GM12873 (cell line): ENCODE measurements at regions not wholly inside any gene's neighbourhood (a gene's known extent, or its start where the extent isn't known, plus 50 kb on each side); places are given as distances from the start of the nearest gene placed in this dataset.

Experiments
- TF ChIP-seq, protein P1 (sequence below): IDR thresholded peaks from 2 replicates; pipeline ENCODE4 v1.5.1; 2012; ENCODE audit warnings: low read depth, mild to moderate bottlenecking, moderate library complexity, low read length, control low read depth; ENCODE audit not compliant: insufficient read depth; ENCODE audit errors: missing control alignments

DNA sequence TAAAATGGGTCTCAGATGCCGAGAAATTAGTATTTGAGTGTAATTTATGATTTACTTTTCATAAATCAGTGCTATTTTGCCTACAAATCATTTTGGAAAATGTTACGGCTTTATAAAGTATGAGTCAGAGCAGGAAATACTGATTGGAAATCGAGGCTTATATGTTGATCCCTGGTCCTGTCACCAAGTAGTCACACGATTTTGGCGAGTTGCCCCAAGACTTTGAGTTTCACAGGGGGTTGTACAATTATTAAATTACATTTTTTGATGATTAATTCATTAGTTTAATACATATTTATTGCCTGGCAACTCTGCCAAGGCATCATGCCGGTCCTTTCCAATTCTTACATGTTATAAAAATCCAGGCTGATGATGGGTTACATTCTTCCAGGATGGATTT, 443.9 kb upstream of the KLF4 start:
- TF ChIP-seq, protein P1, sequence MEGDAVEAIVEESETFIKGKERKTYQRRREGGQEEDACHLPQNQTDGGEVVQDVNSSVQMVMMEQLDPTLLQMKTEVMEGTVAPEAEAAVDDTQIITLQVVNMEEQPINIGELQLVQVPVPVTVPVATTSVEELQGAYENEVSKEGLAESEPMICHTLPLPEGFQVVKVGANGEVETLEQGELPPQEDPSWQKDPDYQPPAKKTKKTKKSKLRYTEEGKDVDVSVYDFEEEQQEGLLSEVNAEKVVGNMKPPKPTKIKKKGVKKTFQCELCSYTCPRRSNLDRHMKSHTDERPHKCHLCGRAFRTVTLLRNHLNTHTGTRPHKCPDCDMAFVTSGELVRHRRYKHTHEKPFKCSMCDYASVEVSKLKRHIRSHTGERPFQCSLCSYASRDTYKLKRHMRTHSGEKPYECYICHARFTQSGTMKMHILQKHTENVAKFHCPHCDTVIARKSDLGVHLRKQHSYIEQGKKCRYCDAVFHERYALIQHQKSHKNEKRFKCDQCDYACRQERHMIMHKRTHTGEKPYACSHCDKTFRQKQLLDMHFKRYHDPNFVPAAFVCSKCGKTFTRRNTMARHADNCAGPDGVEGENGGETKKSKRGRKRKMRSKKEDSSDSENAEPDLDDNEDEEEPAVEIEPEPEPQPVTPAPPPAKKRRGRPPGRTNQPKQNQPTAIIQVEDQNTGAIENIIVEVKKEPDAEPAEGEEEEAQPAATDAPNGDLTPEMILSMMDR = no peak

DNA sequence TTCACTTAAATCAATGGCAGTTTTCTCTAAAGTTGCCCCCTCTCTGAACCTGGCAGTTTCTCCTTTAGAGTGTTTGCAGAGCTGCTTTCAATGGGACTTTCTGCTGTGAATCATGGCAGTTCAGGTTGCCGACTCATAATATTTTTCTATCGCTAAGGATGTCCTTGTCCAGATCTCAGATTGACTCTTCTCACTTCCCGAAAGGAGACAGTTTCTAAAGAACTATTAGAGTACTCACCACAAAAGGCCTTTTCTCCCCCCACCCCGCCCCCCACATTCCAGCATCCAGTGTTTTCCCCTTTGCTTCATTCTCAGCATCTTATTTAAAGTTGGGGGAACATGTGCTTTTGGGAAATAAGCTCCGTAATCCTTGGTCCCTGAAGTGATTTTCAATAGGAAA, 443.5 kb upstream of the KLF4 start:
- TF ChIP-seq, protein P1 = no peak

DNA sequence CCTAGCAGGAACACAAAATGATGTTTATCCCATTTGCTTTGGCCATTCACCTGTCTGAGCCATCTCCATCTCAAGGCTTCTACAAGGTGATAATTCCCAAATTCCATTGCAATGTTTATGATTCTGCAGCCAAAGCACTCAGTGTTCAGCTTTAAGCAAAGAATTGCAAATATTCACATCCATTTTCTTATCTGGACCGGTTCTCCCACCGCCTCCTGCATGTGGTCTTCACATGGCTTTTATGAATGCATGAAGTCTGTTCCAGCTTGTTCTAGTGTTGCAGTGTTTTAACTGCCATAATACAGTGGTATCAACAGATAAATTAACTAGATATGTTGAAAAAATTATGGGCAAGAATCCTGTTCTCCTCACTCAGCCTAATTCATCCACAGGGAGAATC, 443.0 kb upstream of the KLF4 start:
- TF ChIP-seq, protein P1 = no peak

DNA sequence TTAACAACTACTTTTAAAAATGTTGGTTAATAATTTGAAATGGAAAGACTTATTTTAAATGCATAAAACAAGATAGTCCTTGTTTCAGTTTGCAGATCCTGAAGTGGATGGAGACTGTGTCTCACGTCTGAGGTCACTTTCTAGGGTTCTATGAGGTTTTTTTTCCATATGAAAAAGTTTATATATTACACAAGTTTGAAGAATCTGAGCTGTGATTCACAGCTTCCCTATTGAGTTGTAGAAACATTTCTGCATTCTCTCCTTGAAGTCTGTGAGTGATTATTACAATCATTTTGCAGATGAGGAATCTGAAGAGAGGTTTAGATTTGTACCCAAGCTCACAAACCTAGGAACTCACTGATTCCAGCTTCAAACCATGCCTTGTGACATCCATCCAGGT, 442.5 kb upstream of the KLF4 start:
- TF ChIP-seq, protein P1 = no peak

DNA sequence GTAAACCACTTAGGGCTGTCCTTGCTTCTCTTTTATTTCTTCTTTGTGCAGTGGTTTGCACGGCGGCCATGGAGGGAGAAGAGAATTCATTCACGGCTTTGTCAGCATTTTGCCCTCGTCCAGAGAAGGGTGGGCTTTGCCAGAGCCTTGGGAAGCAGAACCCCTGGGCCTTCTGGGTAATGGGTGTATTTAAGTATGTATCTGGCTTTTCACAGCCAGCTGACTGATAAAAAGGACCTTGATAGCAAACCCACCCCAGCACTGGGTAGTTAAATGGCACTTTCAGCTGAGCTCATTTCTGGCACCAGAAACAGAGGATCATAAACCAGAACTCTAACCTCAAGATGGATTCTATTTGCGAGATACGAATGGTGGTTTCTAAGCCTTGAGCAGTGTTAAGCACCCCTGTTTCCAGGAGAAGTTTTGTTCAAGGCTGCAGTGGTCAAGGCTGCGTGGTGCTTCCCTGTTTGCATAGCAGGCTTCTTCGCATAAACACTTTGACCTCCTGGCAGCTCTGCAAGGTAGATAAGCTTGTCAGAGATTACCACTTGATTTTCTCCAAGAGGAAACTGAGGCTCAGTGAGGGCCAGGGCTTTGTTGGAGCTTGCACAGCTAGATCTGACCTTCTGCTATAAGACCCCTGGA, 441.6 kb upstream of the KLF4 start:
- TF ChIP-seq, protein P1 = no peak

DNA sequence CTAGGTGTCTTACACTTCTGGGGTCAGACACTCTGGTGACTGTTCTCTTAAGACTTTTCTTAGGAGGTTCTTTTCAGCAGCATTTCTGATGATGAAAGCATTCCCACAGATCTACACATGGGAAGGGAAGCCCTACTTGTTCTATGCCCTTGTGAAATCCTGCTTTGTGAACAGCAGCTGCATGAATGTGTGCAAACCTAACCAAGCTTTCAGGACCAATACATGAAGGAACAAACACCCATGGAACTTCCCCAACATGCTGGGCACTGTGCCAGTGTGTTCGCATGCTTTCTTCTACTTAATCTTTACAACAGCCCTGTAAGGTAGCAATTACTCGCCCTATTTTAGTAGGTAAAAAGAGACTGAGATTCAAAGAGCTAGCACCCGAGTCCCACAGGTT, 439.9 kb upstream of the KLF4 start:
- TF ChIP-seq, protein P1 = no peak

DNA sequence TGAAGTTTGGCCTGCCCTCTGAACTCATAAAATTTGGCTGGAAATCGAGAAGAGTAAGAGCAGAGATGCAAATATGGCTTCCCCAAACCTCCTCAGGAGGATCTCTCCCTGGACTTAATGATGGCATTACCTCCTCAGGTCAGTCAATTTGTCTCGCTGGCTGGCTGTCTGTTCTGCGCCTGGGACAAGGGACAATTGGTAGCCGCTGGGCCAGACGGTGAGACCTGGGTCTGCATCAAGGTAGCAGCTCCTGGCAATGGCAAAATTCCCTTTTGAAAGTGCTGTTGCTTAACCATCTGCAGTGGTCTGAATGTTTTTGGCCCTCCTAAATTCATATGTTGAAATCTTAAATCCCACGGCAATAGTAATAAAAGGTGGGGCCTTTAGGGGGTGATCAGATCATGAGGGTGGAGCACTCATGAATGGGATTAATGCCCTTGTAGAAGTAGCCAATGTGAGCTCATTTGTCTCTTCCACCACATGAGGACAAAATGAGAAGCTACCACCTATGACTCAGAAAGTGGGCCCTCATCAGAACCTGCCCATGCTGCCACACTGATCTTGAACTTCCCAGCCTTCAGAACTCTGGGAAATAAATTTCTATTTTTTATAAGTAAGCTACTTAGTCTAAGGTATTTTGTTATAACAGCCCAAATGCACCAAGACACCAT, 439.3 kb upstream of the KLF4 start:
- TF ChIP-seq, protein P1 = no peak
